NCI-H1694 (cell line): ENCODE measurements at regions not wholly inside any gene's neighbourhood (a gene's known extent, or its start where the extent isn't known, plus 50 kb on each side); places are given as distances from the start of the nearest gene placed in this dataset.

ENCODE experiments used
- DNase-seq: peaks from one replicate; lab custom pipeline; 2025; lab: John Stamatoyannopoulos, UW

GRCh38 chr7:21092766-21093702, 306.3 kb upstream of the SP8 start:
- DNase-seq: no peak

DNA sequence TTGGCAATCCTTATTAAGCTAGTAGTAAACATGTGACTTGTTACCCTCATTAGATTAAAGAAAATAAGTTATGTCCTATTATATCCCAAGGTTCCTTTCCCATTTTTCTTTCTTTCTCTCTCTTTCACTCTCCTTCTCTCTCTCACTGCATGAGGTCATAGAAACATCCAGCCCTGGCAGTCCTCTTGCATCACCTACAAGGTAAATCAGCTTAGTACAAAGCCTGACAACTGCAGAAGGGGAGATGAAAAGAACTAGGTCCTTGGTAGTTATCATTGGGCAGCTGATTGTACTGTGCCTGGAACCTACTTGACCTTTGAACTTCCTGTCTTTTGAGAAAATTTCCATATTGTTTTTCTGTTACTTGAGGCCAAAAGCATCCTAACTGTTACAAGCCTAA, 307.9 kb upstream of the SP8 start:
- DNase-seq: no peak

DNA sequence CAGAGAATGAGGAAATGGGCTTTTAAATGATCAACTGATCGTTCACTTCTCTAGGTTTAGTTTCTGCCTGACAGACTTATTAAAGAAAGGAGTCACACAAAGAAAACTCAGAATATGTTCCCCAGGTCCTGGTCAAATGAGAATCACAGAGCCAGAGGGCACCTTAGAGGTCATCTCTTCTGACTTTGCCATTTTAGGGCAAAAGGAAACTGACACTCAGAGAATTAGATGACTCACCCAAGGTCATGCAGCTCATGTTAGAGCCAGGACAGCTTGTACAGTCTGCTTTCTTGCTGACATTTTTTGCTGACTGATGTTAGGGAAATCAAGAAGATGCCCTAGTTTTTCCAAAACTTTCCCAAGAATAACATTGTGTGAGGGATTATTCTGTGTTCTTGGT, 312.7 kb upstream of the SP8 start:
- no peak for DNase-seq

DNA sequence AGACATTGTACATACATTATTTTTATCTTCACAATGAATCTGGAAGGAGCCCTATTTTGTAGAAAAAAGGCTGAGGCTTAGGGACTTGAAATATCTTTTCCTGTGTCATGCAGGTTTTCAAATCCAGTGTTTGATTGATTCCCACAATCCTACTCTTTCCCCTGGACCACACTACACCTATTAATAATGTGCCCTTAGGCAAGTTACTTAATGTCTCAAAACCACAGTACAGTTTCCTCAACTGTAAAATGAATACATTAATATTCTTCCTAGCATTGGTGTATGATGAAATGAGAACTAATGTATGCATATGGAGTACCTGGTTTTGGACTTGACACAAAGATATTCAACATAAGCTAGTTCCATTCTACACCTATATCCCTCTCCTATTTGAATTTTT, 313.3 kb upstream of the SP8 start:
- DNase-seq: no peak

DNA sequence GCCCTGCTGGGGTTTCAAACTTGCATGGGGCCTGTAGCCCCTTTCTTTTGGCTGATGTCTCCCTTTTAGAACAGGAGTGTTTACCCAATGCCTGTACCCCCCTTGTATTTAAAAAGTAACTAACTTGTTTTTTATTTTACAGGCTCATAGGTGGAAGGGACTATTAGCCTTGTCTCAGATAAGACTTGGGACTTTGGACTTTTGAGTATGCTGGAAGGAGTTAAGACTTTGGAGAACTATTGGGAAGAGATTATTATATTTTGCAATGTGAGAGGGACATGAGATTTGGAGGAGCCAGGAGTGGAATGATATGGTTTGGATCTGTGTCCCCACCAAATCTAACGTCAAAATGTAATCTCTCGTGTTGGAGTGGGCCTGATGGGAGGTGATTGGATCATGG, 314.9 kb upstream of the SP8 start:
- DNase-seq: no peak

- DNase-seq: no peak
These were observed 316.9 kb upstream of the SP8 start for GRCh38 chr7:21103426-21104123.

- no peak for DNase-seq
These were observed 317.4 kb upstream of the SP8 start for GRCh38 chr7:21104124-21104500.

DNA sequence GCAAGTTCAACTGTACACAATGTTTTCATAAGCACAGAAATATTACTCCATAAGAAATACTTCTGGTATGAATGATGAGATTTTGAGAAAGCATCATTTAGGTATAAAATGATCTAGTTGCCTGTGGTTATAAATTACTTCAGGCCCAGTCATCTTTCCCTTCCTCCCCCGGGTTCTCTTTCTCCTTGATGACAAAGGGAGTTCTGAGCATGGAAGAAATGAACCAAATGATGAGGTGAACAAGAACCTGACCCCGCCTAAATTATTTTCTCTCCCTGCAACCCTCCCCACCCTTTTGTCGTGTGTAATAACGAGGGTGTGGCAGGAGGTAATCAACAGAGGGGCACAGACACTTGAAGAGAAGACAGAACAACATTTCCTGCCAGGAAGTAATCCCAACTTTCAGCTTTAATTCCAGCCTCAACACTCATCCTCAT, 319.6 kb upstream of the SP8 start:
- DNase-seq: no peak

DNA sequence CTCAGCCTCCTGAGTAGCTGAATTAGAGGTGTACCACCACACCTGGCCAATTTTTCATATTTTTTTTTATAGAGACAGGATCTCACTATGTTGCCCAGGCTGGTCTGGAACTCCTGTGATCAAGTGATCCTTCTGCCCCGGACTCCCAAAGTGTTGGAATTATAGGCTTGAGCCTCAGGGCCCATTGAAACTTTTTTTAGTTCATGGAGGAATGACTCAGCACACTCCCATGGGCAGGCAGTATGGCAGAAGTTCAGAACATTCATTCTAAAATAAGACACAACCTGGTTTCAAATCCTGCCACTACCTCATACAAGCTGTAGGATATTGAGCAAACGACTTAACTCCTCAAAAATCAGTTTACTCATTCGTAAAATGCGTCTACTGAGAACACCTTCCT, 320.4 kb upstream of the SP8 start:
- DNase-seq: no peak

- no peak for DNase-seq
These were observed 319.7 kb upstream of the SP4 start for GRCh38 chr7:21108182-21108581.

DNA sequence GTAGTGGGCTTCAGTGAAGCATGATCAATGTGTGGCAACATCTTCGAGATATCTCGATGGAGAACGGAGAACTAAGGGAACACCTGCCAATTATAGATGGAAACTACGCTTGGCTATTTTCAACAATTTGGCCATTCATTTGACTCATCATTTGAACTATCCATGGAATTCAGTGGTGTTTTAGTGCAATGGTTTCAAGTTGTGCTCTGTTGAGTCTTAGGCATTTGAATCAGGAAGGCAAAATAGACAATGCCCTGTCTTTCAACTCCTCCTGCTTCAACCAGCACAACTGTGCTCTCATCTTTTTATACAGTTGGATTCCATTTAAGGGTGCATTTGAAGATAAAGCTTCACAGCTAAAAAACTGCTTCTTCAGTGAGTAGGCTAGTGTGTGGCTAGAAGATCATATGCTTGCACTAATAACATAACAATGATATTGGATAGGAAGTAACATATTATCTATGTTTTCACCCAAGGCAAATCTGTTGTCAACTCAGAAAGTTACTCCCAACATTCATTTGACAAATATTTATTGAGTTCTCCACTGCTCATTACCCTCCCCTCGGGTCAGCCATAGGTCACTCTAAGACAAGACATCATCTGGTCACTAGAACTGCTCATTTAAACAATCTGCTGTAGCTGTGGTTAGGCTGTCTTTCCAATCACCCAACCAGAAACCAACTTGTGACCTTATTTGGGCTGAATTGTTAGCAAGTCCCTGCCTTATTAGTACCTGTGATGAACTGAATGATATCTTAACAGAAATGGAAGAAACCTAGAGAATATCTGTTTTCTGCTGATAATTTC, 314.1 kb upstream of the SP4 start:
- DNase-seq: no peak

DNA sequence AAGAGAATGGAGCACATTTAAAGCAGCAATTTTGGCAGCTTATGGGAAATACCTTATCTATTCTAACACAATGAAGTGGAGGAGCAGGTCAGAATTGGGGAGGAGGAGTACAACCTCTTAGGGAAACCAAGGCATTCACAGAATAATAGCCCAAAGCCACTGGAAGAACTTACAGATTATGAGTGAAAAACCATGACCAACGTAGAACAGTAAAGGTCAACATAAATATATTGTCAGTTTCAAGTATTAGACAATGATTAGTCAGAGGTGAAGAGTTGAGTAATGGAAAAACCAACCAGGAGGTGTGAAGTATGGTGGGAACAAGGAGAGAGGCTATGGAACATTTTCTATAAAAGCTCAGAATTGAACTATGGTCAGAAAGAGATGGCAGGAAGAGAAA, 304.3 kb upstream of the SP4 start:
- no peak for DNase-seq

DNA sequence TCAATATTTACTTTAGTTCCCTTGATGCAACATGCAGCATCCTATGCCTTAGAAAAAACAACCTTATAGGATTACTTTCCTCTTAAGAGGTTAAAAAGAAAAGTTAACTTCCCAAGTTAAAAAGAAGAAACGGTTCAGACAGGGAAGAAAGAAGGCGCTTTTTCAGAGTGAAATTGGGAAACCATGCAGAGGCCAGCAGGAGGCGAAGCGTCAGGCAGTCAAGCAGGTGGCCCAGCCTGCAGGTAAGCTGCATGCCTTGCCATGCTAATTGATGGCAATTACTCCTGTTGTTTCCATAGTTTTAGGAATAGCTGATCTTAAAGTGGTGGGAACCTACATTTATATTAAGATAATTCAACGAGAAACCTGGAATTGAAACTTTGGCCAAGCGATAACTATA, 302.6 kb upstream of the SP4 start:
- DNase-seq: no peak

- DNase-seq: no peak
These were observed 299.6 kb upstream of the SP4 start for GRCh38 chr7:21128062-21128817.

DNA sequence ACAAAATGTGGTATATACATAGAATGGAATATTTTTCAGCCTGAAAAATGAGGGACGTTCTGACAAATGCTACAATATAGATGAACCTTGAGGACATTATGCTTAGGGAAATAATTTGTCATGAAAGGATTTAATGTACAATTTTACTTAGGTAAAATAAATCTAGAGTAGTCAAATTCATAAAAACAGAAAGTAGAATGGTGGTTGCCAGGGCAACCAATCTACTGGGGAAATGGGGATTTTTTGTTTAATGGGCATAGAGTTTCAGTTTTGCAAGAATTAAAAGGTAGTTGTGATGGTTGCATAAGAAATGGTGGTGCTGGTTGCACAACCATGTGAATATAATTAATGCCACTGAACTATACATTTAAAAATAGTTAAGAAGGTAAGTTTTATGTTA, 296.0 kb upstream of the SP4 start:
- no peak for DNase-seq

DNA sequence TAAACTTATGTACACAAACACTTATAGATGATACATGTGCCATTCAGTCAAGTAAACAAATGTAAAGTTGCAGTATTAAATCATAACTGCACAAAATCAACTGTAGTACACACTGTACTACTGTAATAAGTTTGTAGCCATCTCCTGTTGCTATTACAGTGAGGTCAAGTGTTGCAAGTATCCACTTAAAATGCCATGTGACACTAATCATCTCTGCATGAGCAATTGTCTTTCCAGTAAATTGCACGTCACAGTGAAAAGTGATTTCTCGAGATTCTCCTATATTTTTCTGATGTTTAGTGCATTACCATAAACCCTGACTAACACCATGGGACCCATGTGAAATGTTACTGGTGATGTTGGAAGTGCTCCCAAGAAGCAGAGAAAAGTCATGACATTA, 293.3 kb upstream of the SP4 start:
- DNase-seq: no peak

- no peak for DNase-seq
These were observed 292.4 kb upstream of the SP4 start for GRCh38 chr7:21135437-21135836.

GRCh38 chr7:21137640-21138039, 290.2 kb upstream of the SP4 start:
- DNase-seq: no peak

- no peak for DNase-seq
These were observed 287.3 kb upstream of the SP4 start for GRCh38 chr7:21140622-21141021.

DNA sequence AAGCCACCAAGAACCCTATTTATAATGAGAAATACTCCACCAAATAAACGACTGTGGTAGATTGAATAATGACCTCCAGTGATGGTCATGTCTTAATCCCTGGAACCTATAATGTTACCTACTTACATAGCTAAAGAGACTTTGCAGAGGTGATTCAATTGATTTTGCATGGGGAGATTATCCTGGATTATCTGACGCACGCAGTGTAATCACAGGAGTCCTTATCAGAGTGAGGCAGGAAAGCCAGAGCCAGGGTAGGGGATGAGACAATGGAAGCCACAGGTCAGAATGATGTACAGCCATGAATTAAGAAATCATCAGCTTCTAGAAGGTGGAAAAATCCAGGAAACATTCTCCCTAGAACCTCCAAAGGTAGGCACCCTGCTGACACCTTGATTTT, 286.4 kb upstream of the SP4 start:
- DNase-seq: no peak

DNA sequence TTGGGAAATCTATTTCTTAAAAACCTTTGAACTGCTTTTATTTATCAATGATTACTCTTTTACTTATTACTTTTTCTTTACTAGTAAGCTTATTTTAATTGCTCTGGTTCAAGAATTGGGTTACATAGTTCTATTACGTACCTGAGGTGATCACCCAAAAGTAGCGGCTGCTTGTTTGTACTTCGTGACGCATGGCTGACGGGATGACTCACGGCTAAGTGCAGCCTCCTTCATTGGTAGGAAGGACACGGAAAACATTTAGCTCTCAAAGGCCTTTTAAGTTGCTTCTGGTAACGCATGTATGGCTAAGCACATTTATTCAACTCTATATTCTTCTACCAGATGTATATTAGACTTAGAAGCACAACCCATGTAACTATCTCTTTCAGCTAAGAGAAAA, 285.8 kb upstream of the SP4 start:
- no peak for DNase-seq
